BLaER1 treated with 17β-estradiol and CSF1 and Interleukin-3, amounts not matched to agents 10 nM and 100 nM (cell line): ENCODE measurements at regions not wholly inside any gene's neighbourhood (a gene's known extent, or its start where the extent isn't known, plus 50 kb on each side); places are given as distances from the start of the nearest gene placed in this dataset.
A peak's percentile ranks its signal among the peaks of the same experiment; 100 is the strongest.

Experiments
- H3K27ac ChIP-seq, 11 experiments: shearing (Covaris generic); formaldehyde crosslinking; 2 replicates each; pipeline ENCODE4 v1.8.1; 2022
- H3K27me3 ChIP-seq, 11 experiments: shearing (Covaris generic); formaldehyde crosslinking; 2 replicates each; pipeline ENCODE4 v1.8.1; 2022
- H3K36me3 ChIP-seq, 11 experiments: shearing (Covaris generic); formaldehyde crosslinking; 2 replicates each; pipeline ENCODE4 v1.8.1; 2022
- H3K4me1 ChIP-seq, 10 experiments: shearing (Covaris generic); formaldehyde crosslinking; 2 replicates each; pipeline ENCODE4 v1.8.1; 2022
- H3K4me2 ChIP-seq, 11 experiments: shearing (Covaris generic); formaldehyde crosslinking; 2 replicates each; pipeline ENCODE4 v1.8.1; 2022
- H3K4me3 ChIP-seq, 10 experiments: shearing (Covaris generic); formaldehyde crosslinking; 2 replicates each; pipeline ENCODE4 v1.8.1; 2022
- H3K9ac ChIP-seq, 11 experiments: shearing (Covaris generic); formaldehyde crosslinking; 2 replicates each; pipeline ENCODE4 v1.8.1; 2022
- H3K9me3 ChIP-seq, 11 experiments: shearing (Covaris generic); formaldehyde crosslinking; replicated peaks in 1 of 11; 2 replicates each; pipeline ENCODE4 v1.8.1; 2022
- H4K20me1 ChIP-seq, 11 experiments: shearing (Covaris generic); formaldehyde crosslinking; 2 replicates each; pipeline ENCODE4 v1.8.1; 2022
- Cebpa-rat ChIP-seq, 11 experiments: shearing (Covaris generic); IDR thresholded peaks; 2 replicates each; pipeline ENCODE4 v1.8.1; 2022

DNA sequence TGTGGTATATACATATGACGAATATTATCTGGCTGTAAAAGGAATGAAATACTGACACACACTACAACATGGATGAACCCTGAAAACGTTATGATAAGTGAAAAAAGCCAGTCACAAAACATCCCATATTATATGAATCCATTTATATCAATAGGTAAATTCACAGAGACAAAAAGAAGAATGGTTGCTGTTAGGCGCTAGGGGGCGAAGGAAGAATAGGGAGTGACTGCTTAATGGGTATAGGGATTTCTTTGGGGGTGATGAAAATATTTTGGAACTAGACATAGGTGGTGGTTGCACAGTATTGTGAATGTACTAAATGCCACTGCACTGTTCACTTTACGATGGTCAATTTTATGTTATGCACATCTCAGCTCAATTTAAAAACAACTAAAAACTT, 96.4 kb upstream of the EGFL6 start:
- Histone ChIP-seq H3K27ac (peak overlapping the region; percentile 75 to 89 (median 81)), H3K9ac (peak overlapping the region; percentile 65 to 81 (median 73); a peak in 21 of 22 replicates), H3K9me3 (peaks cover 0 to 15% (median under 1%) of the 10 kb centered on the region in 11 experiments; a peak in 3 of 22 replicates), H3K27me3 (peaks cover 71 to 100% (median 99%) of the 10 kb centered on the region in 11 experiments), H3K4me3 (peak overlapping the region in 6 of 10 experiments; percentile 10 to 37 (median 28); a peak in 7 of 20 replicates), H3K36me3 (no peaks in the 10 kb centered on the region), H3K4me2 (peak overlapping the region; percentile 44 to 78 (median 71)), H3K4me1 (peaks cover 40 to 63% (median 57%) of the 10 kb centered on the region in 10 experiments), H4K20me1 (no peaks in the 10 kb centered on the region)
- no peak for TF ChIP-seq Cebpa-rat (IDR thresholded peaks at IDR 0.05)

- Histone ChIP-seq H3K9ac (no peak overlapping the region; a peak in 1 of 22 replicates), H3K9me3 (peaks cover 0 to 5% (median 0%) of the 10 kb centered on the region in 11 experiments; a peak in 1 of 22 replicates), H4K20me1 (no peaks in the 10 kb centered on the region), H3K36me3 (no peaks in the 10 kb centered on the region), H3K4me3 (no peak overlapping the region), H3K4me1 (peaks cover 40 to 65% (median 55%) of the 10 kb centered on the region in 10 experiments), H3K27ac (peak overlapping the region in 7 of 11 experiments; percentile 1 to 89 (median 21); a peak in 7 of 22 replicates), H3K27me3 (peaks cover 68 to 100% (median 99%) of the 10 kb centered on the region in 11 experiments), H3K4me2 (peak overlapping the region; percentile 14 to 78 (median 27); a peak in 15 of 22 replicates)
- TF ChIP-seq Cebpa-rat (IDR thresholded peaks at IDR 0.05) = no peak
Observed at GRCh38 chrX:13471269-13471668, 98.1 kb upstream of the EGFL6 start.

GRCh38 chrX:13470685-13470977, 98.8 kb upstream of the EGFL6 start:
- Histone ChIP-seq H3K27me3 (peaks cover 68 to 100% (median 99%) of the 10 kb centered on the region in 11 experiments), H3K4me1 (peaks cover 40 to 65% (median 51%) of the 10 kb centered on the region in 10 experiments), H3K9me3 (peaks cover 0 to 6% (median 0%) of the 10 kb centered on the region in 11 experiments; a peak in 1 of 22 replicates), H3K36me3 (no peaks in the 10 kb centered on the region), H4K20me1 (no peaks in the 10 kb centered on the region), H3K4me3 (no peak overlapping the region), H3K4me2 (peak overlapping the region in 8 of 11 experiments; percentile 1 to 71 (median 22); a peak in 9 of 22 replicates), H3K27ac (peak overlapping the region in 4 of 11 experiments; percentile 13 to 67 (median 33); a peak in 6 of 22 replicates), H3K9ac (no peak overlapping the region)
- TF ChIP-seq Cebpa-rat (IDR thresholded peaks at IDR 0.05) = no peak

DNA sequence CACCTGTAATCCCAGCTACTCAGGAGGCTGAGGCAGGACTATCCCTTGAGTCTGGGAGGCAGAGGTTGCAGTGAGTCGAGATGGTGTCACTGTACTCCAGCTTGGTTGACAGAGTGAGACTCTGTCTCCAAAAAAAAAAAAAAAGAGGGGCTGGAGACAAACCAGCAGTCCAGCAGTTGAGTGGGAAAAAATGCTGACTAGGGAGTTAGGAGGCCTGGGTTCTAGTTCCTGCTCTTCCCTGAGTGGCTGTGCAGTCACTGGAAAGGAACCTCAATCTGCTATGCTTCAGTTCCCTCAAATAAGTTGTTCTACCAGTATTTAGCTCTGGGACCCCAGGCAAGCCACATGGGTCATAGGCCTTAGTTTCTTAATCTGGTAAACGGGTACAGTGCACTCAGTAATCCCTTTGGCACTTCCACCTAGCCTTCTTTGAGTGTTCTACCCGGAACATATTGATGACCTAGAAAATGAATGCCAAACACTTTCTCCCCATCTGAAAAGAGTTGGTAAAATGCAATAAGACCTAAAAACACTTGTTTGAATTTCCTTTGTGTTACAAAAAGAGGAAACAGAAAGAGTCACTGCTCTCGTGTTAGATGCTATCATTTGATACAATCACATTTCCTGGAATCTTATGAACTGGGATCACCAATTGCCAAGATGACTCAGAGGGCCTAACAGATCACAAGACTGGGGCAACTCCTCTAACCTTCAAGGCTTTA, 99.3 kb upstream of the EGFL6 start:
- peaks cover 0 to 11% (median 0%) of the 10 kb centered on the region in 11 experiments; a peak in 6 of 22 replicates for H3K9me3 ChIP-seq
- H3K27ac ChIP-seq = peak overlapping the region in 6 of 11 experiments; percentile 8 to 67 (median 33); a peak in 7 of 22 replicates
- TF ChIP-seq Cebpa-rat (IDR thresholded peaks at IDR 0.05) = no peak
- no peaks in the 10 kb centered on the region for H3K36me3 ChIP-seq
- peaks cover 40 to 63% (median 47%) of the 10 kb centered on the region in 10 experiments for H3K4me1 ChIP-seq
- no peak overlapping the region for H3K4me3 ChIP-seq
- peaks cover 68 to 100% (median 99%) of the 10 kb centered on the region in 11 experiments for H3K27me3 ChIP-seq
- H3K4me2 ChIP-seq = peak overlapping the region in 7 of 11 experiments; percentile 1 to 42 (median 16); a peak in 10 of 22 replicates
- H4K20me1 ChIP-seq = no peaks in the 10 kb centered on the region
- H3K9ac ChIP-seq = no peak overlapping the region

- H3K27me3 ChIP-seq = peaks cover 68 to 100% (median 98%) of the 10 kb centered on the region in 11 experiments
- peaks cover under 1 to 24% (median 12%) of the 10 kb centered on the region in 11 experiments; a peak in 17 of 22 replicates for H3K9me3 ChIP-seq
- no peak overlapping the region for H3K27ac ChIP-seq
- no peaks in the 10 kb centered on the region for H3K36me3 ChIP-seq
- peaks cover 20 to 51% (median 39%) of the 10 kb centered on the region in 10 experiments for H3K4me1 ChIP-seq
- H4K20me1 ChIP-seq = no peaks in the 10 kb centered on the region
- no peak overlapping the region for H3K9ac ChIP-seq
- no peak overlapping the region for H3K4me3 ChIP-seq
- no peak overlapping the region; a peak in 1 of 22 replicates for H3K4me2 ChIP-seq
- no peak for TF ChIP-seq Cebpa-rat (IDR thresholded peaks at IDR 0.05)
Observed at GRCh38 chrX:13468096-13468495, 101.3 kb upstream of the EGFL6 start.

- no peaks in the 10 kb centered on the region for H3K36me3 ChIP-seq
- no peak overlapping the region for H3K9ac ChIP-seq
- no peak for TF ChIP-seq Cebpa-rat (IDR thresholded peaks at IDR 0.05)
- H3K4me3 ChIP-seq = no peak overlapping the region
- peaks cover 12 to 42% (median 31%) of the 10 kb centered on the region in 10 experiments for H3K4me1 ChIP-seq
- peaks cover 68 to 100% (median 98%) of the 10 kb centered on the region in 11 experiments for H3K27me3 ChIP-seq
- H3K9me3 ChIP-seq = peaks cover 8 to 32% (median 20%) of the 10 kb centered on the region in 11 experiments; a peak in 17 of 22 replicates
- no peak overlapping the region for H3K4me2 ChIP-seq
- no peak overlapping the region for H3K27ac ChIP-seq
- H4K20me1 ChIP-seq = no peaks in the 10 kb centered on the region
Observed at GRCh38 chrX:13467243-13467642, 102.2 kb upstream of the EGFL6 start.

- no peak for TF ChIP-seq Cebpa-rat (IDR thresholded peaks at IDR 0.05)
- Histone ChIP-seq H3K27me3 (peaks cover 70 to 100% (median 100%) of the 10 kb centered on the region in 11 experiments), H3K4me2 (peak overlapping the region in 1 of 11 experiments; percentile 35; a peak in 2 of 22 replicates), H3K9me3 (peaks cover 8 to 32% (median 21%) of the 10 kb centered on the region in 11 experiments; a peak in 17 of 22 replicates), H3K9ac (no peak overlapping the region), H3K36me3 (no peaks in the 10 kb centered on the region), H4K20me1 (no peaks in the 10 kb centered on the region), H3K4me3 (no peak overlapping the region), H3K27ac (peak overlapping the region in 8 of 11 experiments; percentile 18 to 70 (median 62); a peak in 14 of 22 replicates), H3K4me1 (peaks cover 0 to 25% (median 10%) of the 10 kb centered on the region in 10 experiments; a peak in 12 of 20 replicates)
Observed at GRCh38 chrX:13464599-13465275, 104.7 kb upstream of the EGFL6 start.

DNA sequence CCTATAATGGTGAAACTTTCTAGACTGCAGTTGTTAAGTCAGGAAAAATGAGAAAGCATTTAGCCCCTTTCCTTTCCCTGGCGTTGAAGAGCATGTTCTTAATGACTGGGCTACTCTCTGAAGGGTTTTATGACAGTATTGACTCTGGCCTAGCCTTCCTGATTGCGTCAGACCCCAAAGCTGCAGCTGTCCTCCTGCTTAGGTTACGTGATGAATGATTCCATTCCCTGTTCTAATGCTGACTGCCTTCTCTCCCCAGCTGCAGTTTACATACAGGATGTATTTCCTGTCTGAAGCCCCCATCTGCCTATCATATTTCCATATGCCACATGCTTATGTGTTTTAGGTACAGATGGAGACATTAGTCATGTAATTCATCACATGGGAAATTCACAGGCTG, 105.8 kb upstream of the EGFL6 start:
- Histone ChIP-seq H3K4me3 (no peak overlapping the region), H3K27me3 (peaks cover 81 to 100% (median 99%) of the 10 kb centered on the region in 11 experiments), H3K4me1 (peaks cover 0 to 24% (median 10%) of the 10 kb centered on the region in 10 experiments; a peak in 10 of 20 replicates), H3K27ac (peak overlapping the region in 9 of 11 experiments; percentile 25 to 78 (median 62); a peak in 16 of 22 replicates), H3K36me3 (no peaks in the 10 kb centered on the region), H3K4me2 (peak overlapping the region in 9 of 11 experiments; percentile 2 to 46 (median 31); a peak in 16 of 22 replicates), H3K9ac (peak overlapping the region in 5 of 11 experiments; percentile 20 to 57 (median 29); a peak in 8 of 22 replicates), H4K20me1 (no peaks in the 10 kb centered on the region), H3K9me3 (peaks cover 10 to 37% (median 21%) of the 10 kb centered on the region in 11 experiments; a peak in 17 of 22 replicates)
- peak in 9 of 11 experiments; percentile 54 to 87 (median 75); a peak in 13 of 22 replicates for TF ChIP-seq Cebpa-rat (IDR thresholded peaks at IDR 0.05)
